ENCODE measurements at regions not wholly inside any gene's neighbourhood (a gene's known extent, or its start where the extent isn't known, plus 50 kb on each side); places are given as distances from the start of the nearest gene placed in this dataset.
"Not testable (repeated sequence)": the region's sequence is repeated elsewhere in the genome, so short reads cannot be mapped to it uniquely, and the experiment has no call there.

DNA sequence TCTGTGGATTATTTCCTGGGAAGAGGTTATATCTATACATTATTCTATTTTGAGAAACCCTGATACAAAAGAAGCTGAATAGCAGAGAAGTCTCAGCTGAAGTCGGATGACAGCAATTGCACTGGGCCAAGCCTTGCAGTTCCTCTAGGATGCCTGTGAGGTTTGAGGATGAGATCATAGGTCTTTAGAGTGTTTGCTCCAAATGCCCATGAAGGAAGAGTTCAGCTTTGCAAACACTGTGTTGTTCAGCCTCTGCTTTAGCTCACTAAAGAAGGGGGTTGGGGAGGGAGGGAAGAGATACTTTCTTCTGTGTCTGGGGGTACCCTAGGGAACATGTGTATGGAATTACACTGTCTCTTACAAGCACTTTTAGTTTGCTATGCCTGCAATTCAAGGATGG, 282.5 kb upstream of the NRP1 start:
- no peak for DNase-seq (ENCODE audit: low read depth in 2 of 2)

DNA sequence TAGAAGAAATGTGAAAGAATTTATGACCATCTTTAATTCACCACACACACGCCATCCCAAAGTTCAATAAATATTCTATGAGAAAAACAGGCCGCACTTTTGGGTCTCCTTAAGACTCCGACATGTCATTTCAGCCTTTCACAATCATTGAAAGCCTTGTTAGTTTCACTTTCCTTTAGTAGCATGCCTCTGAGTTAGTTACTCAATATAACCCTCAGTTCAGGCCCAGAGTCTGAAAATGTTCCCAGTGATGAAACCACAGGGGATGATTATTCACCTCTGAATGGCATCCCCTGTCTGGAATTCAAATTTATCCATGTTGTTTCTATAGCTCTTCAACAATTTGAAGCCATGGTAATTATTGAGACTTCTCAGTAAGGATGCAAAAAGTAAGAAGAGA, 278.1 kb upstream of the NRP1 start:
- no peak for DNase-seq (ENCODE audit: low read depth in 2 of 2)

DNA sequence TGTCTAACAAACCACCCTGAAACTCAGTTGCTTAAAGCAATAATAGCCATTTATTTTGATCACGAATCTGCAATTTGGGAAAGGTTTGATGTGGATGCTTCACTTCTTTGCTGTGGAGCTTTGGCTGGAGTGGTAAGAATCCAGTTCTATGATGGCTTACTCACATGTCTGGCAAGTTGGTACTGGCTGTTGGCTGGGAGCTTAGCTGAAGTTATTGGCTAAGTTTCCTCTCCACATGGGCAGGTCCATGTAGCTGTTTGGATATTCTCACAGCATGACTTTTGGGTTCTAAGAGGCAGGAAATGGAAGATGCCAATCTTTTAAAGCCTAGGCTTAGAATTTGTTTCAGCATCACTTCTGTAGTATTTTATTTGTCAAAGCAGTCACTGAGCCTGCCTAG, 277.6 kb upstream of the NRP1 start:
- DNase-seq (ENCODE audit: low read depth in 2 of 2): no peak

DNA sequence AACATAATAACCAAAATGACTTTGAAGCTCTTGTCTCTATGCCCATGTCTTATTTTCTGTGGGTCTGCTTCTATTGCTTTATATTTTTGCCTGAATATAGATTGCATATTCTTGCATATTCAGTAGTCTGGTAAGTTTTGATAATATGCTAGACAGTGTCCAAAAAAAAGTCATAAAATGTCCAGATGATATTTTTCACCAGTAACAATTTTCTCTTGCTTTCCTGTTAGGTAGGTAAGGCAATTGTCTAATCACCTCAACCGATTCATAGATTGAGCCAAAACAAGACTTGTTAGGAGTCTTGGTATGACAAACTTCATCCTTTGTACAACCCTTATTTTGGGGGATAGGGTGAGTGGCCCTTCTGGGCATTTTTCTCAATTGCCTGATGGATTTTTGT, 277.0 kb upstream of the NRP1 start:
- no peak for DNase-seq (ENCODE audit: low read depth in 2 of 2)

DNA sequence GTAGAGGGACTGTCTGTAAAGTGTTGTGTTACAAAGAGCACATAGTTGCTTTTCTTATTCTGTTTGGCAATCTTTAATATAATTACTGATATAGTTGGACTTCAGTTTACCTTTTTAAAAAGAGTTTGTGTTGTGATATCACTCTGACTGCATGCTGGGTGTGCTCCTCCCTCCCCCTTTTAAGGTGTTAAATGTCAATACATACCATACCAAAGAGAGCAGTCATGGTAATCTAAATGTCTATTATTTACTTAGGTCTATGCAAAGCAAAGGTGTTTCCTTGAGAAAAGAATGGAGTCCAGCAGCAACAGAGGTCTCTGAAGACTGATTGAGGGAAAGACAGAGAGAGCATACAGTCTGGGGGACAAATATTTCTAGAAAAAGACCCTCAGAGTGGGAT, 275.1 kb upstream of the NRP1 start:
- no peak for DNase-seq (ENCODE audit: low read depth in 2 of 2)

DNA sequence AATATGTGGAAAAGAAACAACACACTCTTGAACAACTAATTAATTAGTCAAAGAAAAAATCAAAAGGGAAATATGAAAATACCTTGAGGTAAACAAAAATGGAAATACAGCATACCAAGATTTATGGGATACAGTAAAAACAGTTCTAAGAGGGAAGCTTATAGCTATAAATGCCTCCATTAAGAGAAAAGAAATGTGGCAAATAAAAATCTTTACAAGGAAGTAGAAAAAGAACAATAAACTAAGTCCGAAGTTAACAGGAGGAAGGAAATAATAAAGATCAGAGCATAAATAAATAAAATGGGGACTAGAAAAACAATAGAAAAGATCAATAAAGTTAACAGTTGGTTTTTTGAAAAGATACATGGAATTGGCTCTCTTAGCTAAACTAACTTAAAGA, 267.8 kb upstream of the NRP1 start:
- DNase-seq (ENCODE audit: low read depth in 2 of 2): no peak

DNA sequence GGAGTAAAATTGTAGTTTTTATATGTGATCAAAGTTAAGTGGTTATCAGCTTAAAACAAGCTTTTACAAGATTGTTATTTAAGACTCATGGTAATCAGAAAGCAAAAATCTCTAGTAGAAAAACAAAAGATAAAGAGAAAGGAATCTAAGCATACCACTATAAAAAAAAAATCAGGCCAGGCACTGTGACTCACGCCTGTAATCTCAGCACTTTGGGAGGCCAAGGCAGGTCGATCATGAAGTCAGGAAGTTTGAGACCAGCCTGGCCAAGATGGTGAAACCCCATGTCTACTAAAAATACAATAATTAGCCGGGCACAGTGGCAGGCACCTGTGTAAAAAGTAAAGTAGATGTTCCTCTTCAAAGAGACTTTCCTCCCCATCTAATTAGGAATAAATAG, 265.9 kb upstream of the NRP1 start:
- no peak for DNase-seq (ENCODE audit: low read depth in 2 of 2)

GRCh38 chr10:33596422-33596821, 262.0 kb upstream of the NRP1 start:
- no peak for DNase-seq (ENCODE audit: low read depth in 2 of 2)

DNA sequence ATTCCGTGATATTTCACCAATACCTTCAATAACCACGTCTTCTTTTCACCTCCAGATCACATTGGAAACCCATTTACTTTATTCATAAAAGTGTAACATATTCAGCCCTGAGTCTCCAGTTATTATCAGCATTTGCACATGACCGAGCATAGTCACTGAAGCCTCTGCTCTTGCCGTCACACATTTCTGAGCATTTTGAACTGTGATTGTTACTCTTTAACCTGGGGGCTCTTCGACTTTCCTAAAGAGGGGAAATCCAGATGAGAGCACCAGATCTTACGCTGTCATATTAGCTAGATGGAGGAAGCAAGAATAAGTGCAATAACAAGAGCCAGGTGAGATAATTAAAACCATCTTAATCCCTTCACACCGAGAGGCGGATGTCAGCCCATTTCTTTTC, 260.0 kb upstream of the NRP1 start:
- DNase-seq (ENCODE audit: low read depth in 2 of 2): no peak

DNA sequence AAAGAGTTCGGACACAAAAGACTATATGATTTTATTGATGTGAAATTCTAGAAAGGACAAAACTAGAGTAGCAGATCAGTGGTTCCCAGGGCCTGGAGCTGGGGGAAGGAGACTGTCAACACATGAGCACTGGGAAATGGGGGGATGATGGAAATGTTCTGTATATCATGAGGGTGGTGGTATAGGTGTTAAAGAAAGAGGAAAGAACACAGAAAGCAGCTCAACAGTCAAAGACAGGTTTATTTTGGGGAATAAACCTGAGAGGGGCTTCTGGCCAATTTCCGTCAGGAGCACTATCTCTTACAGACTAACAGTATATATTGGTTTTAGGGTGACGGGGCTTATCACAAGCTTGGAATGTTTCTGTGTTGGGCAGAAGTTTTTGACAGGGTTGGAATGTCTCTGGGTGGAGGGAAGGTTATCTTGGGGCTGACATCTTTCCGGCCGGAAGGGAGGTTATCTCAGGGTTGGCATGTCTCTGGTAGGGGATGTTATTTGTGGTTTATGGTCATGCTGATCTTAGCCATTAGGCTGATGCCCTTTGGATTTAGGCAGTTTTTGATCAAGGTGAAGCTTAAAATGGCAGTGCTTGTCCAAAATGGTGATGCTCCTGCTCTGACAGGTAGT, 254.6 kb upstream of the NRP1 start:
- no peak for DNase-seq (ENCODE audit: low read depth in 2 of 2)

DNA sequence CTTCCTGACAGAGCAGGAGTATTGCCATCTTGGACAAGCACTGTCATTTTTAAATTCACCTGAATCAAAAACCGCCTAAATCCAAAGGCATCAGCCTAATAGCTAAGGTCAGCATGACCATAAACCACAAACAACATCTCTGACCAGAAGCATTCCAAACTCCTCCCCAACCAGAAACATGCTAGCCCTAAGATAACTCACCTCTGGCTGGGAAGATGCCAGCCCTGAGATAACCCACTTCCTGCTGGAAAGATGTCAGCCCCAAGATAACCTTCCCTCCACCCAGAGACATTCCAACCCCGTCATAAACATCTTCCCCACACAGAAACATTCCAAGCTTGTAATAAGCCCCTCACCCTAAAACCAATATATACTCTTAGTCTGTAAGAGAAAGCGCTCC, 250.1 kb upstream of the NRP1 start:
- DNase-seq (ENCODE audit: low read depth in 2 of 2): not testable (repeated sequence)

DNA sequence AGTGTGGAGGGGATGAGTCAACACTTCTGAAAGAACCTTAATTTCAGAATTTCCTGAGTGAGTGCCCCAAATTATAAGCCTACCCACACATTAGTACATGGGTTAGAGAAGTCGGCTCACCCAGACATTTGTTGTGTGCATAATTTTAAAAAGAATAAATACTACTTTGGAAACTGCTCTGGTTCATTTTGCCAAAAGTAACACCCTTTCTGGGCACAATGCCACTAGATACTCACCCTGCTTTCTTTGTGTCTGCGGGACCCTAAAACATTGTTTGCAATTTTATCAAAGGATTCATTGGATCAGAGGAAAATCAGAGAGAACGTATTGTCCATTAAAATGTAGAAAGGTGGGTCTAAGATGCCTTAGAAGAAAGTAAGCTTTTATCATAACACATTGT, 245.5 kb upstream of the NRP1 start:
- no peak for DNase-seq (ENCODE audit: low read depth in 2 of 2)

DNA sequence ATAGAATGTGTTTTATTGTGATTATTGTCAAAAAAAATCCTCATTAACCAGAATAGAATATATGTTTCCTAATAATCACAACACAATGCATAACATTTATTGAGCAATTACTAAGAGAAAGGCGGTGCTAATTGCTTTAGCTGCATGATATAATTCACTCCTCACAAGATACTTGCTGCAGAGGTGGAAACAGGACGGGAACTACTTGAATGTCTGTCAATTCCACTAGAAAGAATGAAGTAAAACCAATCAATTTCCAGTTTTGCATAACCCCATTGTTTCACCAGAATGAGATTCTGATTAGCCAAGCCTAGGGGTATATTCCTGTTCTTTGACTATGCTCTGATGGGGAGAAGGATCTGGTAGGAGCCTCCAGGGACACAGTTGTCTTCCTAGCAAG, 239.1 kb upstream of the NRP1 start:
- no peak for DNase-seq (ENCODE audit: low read depth in 2 of 2)

- no peak for DNase-seq (ENCODE audit: low read depth in 2 of 2)
These were observed 237.1 kb upstream of the NRP1 start for GRCh38 chr10:33571616-33572015.

DNA sequence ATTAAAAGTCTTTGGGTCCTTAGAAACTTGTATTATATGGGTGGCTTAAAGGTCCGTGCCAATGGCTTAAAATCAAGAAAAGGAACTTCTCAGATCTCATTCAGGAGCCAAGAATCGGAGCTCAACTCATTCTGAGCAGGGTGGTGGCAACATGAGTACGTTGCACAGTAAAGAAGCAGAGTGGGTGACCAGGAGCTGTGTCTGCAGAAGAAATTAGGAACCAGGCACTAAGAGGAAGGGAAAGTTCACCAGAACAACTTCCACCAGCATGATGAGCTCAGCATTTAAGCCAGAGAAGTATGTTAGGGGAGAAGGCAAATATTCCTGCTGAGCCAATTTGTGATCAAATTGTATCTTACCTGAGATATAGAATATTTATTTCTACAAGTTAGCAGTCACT, 236.0 kb upstream of the NRP1 start:
- no peak for DNase-seq (ENCODE audit: low read depth in 2 of 2)

DNA sequence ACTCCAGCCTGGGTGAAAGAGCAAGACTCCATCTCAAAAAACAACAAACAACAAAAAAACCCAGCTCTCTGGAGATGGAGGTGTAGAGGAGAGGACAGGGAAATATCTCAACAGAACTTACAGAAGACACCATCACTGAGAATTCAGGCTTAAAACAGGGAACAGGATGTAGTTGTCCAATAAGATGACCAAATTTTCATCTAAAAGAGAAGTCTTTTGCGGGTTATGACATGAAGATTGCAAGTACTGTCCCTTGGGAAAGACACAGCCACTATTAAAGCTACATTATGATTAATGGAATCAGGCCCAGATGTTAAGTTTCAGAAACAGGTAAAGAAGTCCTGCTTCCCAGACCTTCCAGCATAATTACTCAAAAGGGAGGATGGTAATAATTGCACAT, 235.2 kb upstream of the NRP1 start:
- DNase-seq (ENCODE audit: low read depth in 2 of 2): no peak

DNA sequence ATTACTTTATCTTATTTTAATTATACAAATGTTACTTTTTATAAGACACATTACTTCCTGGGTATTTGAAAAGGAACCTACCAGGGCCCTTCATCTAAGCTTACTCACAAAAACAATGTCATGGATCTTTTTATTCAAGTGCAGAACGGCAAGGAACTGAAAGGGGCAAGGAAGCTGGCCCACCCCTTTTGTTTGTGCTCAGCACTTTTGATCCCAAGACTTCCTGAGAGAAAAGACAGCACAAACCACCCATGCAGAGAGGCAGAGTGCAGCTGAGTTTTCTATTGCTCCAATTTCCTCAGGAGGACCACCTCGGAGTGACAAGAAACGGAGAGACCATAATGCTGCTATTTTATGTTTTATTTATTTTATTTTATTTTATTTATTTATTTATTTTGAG, 232.0 kb upstream of the NRP1 start:
- DNase-seq (ENCODE audit: low read depth in 2 of 2): no peak

GRCh38 chr10:33566001-33566400, 231.5 kb upstream of the NRP1 start:
- no peak for DNase-seq (ENCODE audit: low read depth in 2 of 2)

GRCh38 chr10:33565231-33565630, 230.8 kb upstream of the NRP1 start:
- no peak for DNase-seq (ENCODE audit: low read depth in 2 of 2)

DNA sequence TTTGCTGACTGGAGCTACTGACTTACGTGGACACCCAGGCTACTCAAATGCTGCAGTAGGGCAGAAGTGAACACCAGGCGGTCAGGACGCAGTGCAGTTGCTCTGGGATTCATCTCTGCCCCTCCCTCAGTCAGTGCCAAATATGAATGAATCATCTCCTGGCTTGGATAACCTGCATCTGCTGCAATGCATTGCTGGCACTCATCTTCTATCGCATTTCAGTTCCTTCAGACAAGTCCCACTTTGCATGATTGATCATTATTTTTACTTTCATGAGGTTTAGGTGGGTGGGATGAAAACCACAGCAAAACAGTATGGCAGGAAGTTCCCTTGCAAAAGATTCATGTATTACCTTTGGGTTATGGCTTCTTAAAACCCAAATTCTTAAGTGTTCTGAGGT, 224.6 kb upstream of the NRP1 start:
- peak in 1 of 2 donors; percentile 15 for DNase-seq (ENCODE audit: low read depth in 2 of 2)

DNA sequence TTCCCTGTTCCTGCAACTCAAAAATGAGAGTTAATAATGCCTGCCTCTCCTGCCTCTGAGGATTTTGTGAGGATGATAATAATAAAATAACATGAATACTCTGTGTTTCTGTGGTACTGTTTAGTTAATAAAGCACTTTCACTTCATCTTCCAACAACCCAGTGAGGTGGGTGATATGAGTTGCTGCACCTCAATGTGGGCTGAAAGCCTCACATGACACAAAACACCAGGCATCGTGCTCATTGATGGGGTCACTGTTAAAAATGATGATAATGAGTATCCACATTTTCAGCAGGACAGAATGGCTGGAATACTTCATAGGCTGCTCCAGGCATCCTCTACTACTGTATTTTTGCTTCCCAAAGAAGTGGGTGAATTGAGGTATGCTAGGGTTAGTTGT, 222.8 kb upstream of the NRP1 start:
- no peak for DNase-seq (ENCODE audit: low read depth in 2 of 2)

DNA sequence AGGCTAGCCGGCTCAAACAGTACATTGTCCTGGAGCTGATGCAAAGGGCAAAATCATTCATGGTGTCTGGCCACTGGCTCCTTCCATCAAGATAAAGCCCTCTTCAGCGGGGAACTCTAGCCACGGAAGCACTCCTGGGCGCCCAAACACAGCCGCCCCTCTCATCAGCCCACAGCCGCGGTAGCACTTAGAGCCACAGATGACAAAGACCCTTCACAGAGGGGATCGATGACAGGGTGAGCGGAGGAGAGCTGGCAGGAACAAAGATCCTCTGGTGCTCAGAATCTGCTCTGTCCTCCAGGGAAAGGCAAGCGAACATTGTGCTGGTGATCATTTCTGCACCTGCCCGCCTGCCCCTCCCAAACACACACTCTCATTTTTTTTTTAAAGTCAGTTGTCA, 222.2 kb upstream of the NRP1 start:
- DNase-seq (ENCODE audit: low read depth in 2 of 2): no peak

DNA sequence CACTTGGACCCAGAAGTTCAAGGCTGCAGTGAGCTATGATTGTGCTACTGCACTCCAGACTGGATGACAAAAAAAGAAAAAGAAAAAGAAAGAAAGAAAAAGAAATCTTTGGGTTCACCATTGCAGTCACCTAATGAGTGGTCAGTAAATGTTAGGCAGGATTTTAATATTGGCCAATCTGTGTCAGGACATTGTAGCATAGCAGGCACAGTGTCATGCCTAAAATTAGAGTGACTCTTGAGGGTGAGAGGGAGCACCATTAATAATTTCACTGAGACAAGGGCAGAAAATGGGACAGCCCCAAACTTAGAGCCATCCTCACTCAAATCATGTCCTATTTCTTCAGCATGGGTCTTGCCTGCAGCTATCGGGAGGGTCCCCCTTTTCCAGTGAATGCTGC, 221.6 kb upstream of the NRP1 start:
- no peak for DNase-seq (ENCODE audit: low read depth in 2 of 2)

- no peak for DNase-seq (ENCODE audit: low read depth in 2 of 2)
These were observed 219.5 kb upstream of the NRP1 start for GRCh38 chr10:33553748-33554571.
